PC-3 (cell line): ENCODE measurements at regions not wholly inside any gene's neighbourhood (a gene's known extent, or its start where the extent isn't known, plus 50 kb on each side); places are given as distances from the start of the nearest gene placed in this dataset.

Experiments used
- ATAC-seq: fragments of 200-7000 bp; cut with Tn5 transposase; 2 replicates; pipeline ENCODE4 v1.9.1; 2020; ENCODE audit warnings: mild to moderate bottlenecking, moderate library complexity
- BruUV-seq: library from RNA; stranded (reverse); fragments of 400-500 nt; replicated peaks from 2 replicates; lab custom pipeline; 2021; lab: Mats Ljungman, UMichigan
- CTCF ChIA-PET: fragments of 300-600 bp; sonication (Branson Sonifier 250); formaldehyde crosslinking; loops from one replicate; lab custom pipeline; 2022; ENCODE audit warnings: antibody characterized with exemption; lab: Charles Lee
- POLR2A ChIA-PET: fragments of 300-600 bp; sonication (Branson Sonifier 250); formaldehyde crosslinking; loops from one replicate; lab custom pipeline; 2022; ENCODE audit warnings: antibody characterized with exemption; ENCODE audit not compliant: unreplicated experiment; lab: Charles Lee
- DNase-seq: peaks from one replicate; pipeline ENCODE4 v3.0.0-alpha.2; 2015
- H2AFZ ChIP-seq: fragments of 300-600 bp; sonication (generic); 2 replicates; pipeline ENCODE4 v1.6.0; 2016; ENCODE audit warnings: antibody characterized with exemption, low read length
- H3F3A ChIP-seq: fragments of 300-600 bp; sonication (generic); one replicate; pipeline ENCODE4 v1.6.0; 2017; ENCODE audit warnings: antibody characterized with exemption, low read length, control low read depth, mild to moderate bottlenecking; ENCODE audit not compliant: unreplicated experiment
- H3K27ac ChIP-seq: fragments of 300-600 bp; sonication (generic); 2 replicates; pipeline ENCODE4 v1.5.1; 2016; ENCODE audit warnings: mild to moderate bottlenecking, low read length
- H3K27me3 ChIP-seq: fragments of 300-600 bp; sonication (generic); 2 replicates; pipeline ENCODE4 v1.6.1; 2016; ENCODE audit warnings: low read length, mixed read lengths
- H3K36me3 ChIP-seq: fragments of 300-600 bp; sonication (generic); 2 replicates; pipeline ENCODE4 v1.6.1; 2016; ENCODE audit warnings: low read depth, mixed run types, low read length, mixed read lengths
- H3K4me1 ChIP-seq: fragments of 300-600 bp; sonication (generic); 2 replicates; pipeline ENCODE4 v1.5.1; 2016; ENCODE audit warnings: low read length; ENCODE audit not compliant: insufficient read depth
- H3K4me2 ChIP-seq: fragments of 300-600 bp; sonication (generic); 2 replicates; pipeline ENCODE4 v1.6.0; 2016; ENCODE audit warnings: low read length
- H3K4me3 ChIP-seq: fragments of 300-600 bp; sonication (generic); 2 replicates; pipeline ENCODE4 v1.5.1; 2016; ENCODE audit warnings: mild to moderate bottlenecking, low read length, mixed read lengths
- H3K79me2 ChIP-seq: fragments of 300-600 bp; sonication (generic); 2 replicates; pipeline ENCODE4 v1.6.1; 2017; ENCODE audit warnings: low read length, mixed read lengths
- H3K9ac ChIP-seq: fragments of 300-600 bp; sonication (generic); 2 replicates; pipeline ENCODE4 v1.6.0; 2016; ENCODE audit warnings: mild to moderate bottlenecking, low read length
- H3K9me2 ChIP-seq: fragments of 300-600 bp; sonication (generic); replicated peaks from 2 replicates; pipeline ENCODE4 v1.6.1; 2016; ENCODE audit warnings: mixed run types, low read length, mixed read lengths
- H3K9me3 ChIP-seq: fragments of 300-600 bp; sonication (generic); 2 replicates; pipeline ENCODE4 v1.6.1; 2016; ENCODE audit warnings: low read length, mixed read lengths
- H4K20me1 ChIP-seq: fragments of 300-600 bp; sonication (generic); 2 replicates; pipeline ENCODE4 v1.6.1; 2016; ENCODE audit warnings: low read length, mixed read lengths
- CTCF ChIP-seq: fragments of 300-600 bp; sonication (generic); conservative IDR thresholded peaks from 2 replicates; pipeline ENCODE4 v1.5.1; 2017; ENCODE audit warnings: antibody characterized with exemption, low read depth, mild to moderate bottlenecking, low read length
- EZH2 ChIP-seq: fragments of 300-600 bp; sonication (generic); IDR thresholded peaks from one replicate; pipeline ENCODE4 v1.6.1; 2017; ENCODE audit warnings: antibody characterized with exemption, mild to moderate bottlenecking, low read length; ENCODE audit not compliant: unreplicated experiment
- EZH2phosphoT487 ChIP-seq: fragments of 300-600 bp; sonication (generic); IDR thresholded peaks from 2 replicates; pipeline ENCODE4 v1.6.1; 2018; ENCODE audit warnings: mild to moderate bottlenecking, antibody characterized with exemption, low read length, borderline replicate concordance
- intact Hi-C: fragments of 100-400 bp; cut with micrococcal nuclease; formaldehyde crosslinking; loops from 2 replicates; pipeline ENCODE4 v1.9.0; 2023

GRCh38 chr3:111331912-111332311 lies 210.1 kb upstream of the CD96 start:
- Histone ChIP-seq H3K9ac (no peak overlapping the region), H2AFZ (no peak overlapping the region), H3K27me3 (no peaks in the 10 kb centered on the region), H3K4me3 (no peak overlapping the region), H3K79me2 (no peaks in the 10 kb centered on the region), H3K9me2 (no peaks in the 10 kb centered on the region), H3K27ac (no peak overlapping the region), H3F3A (no peaks in the 10 kb centered on the region), H3K36me3 (no peaks in the 10 kb centered on the region), H3K4me1 (peaks cover 15% of the 10 kb centered on the region), H3K4me2 (no peak overlapping the region), H4K20me1 (no peaks in the 10 kb centered on the region), H3K9me3 (no peaks in the 10 kb centered on the region)
- POLR2A ChIA-PET: no interaction called here
- no peak for TF ChIP-seq EZH2phosphoT487
- no peak for TF ChIP-seq EZH2
- TF ChIP-seq CTCF: no peak
- no peak for ATAC-seq
- no TSS peak for BruUV-seq
- no peak for DNase-seq
- intact Hi-C loops: loop anchor here (10.0 kb wide), 1 partner anchor 317 kb away; no protein-coding TSS in a partner anchor
- CTCF ChIA-PET: interaction anchor here (0.6 kb wide), 1 partner anchor 8 kb away, joined by 3 read pairs; no protein-coding TSS in a partner anchor

- no peaks in the 10 kb centered on the region for H4K20me1 ChIP-seq
- ATAC-seq (no peak), DNase-seq (no peak)
- no peaks in the 10 kb centered on the region for H3K27me3 ChIP-seq
- no TSS peak for BruUV-seq
- no peak overlapping the region for H3K27ac ChIP-seq
- no peaks in the 10 kb centered on the region for H3K79me2 ChIP-seq
- no peaks in the 10 kb centered on the region for H3K9me2 ChIP-seq
- no peak overlapping the region for H2AFZ ChIP-seq
- H3K9me3 ChIP-seq: no peaks in the 10 kb centered on the region
- intact Hi-C loops: loop anchor here (10.0 kb wide), 1 partner anchor 318 kb away; no protein-coding TSS in a partner anchor
- no peaks in the 10 kb centered on the region for H3F3A ChIP-seq
- ChIA-PET POLR2A (no interaction called here), CTCF (interaction anchor here (0.6 kb wide), 1 partner anchor 9 kb away, joined by 3 read pairs; no protein-coding TSS in a partner anchor)
- TF ChIP-seq CTCF (no peak), EZH2phosphoT487 (no peak), EZH2 (no peak)
- no peak overlapping the region for H3K4me3 ChIP-seq
- H3K36me3 ChIP-seq: no peaks in the 10 kb centered on the region
- no peak overlapping the region for H3K4me2 ChIP-seq
- no peak overlapping the region for H3K9ac ChIP-seq
- H3K4me1 ChIP-seq: peaks cover 16% of the 10 kb centered on the region
Observed at GRCh38 chr3:111332488-111333080, 209.4 kb upstream of the CD96 start.

GRCh38 chr3:111333642-111334041 lies 208.4 kb upstream of the CD96 start:
- BruUV-seq: no TSS peak
- ChIA-PET CTCF (no interaction called here), POLR2A (no interaction called here)
- H3K27ac ChIP-seq: no peak overlapping the region
- no peak overlapping the region; the same call in 1 of the 2 replicates for H2AFZ ChIP-seq
- H3F3A ChIP-seq: no peaks in the 10 kb centered on the region
- H3K4me1 ChIP-seq: peaks cover 19% of the 10 kb centered on the region
- H3K9me2 ChIP-seq: no peaks in the 10 kb centered on the region
- H4K20me1 ChIP-seq: no peaks in the 10 kb centered on the region
- no peaks in the 10 kb centered on the region for H3K36me3 ChIP-seq
- H3K9ac ChIP-seq: no peak overlapping the region
- H3K4me3 ChIP-seq: no peak overlapping the region
- no peaks in the 10 kb centered on the region for H3K79me2 ChIP-seq
- intact Hi-C loops: loop anchor here (10.0 kb wide), 1 partner anchor 319 kb away; no protein-coding TSS in a partner anchor
- TF ChIP-seq EZH2 (no peak), CTCF (no peak)
- no peaks in the 10 kb centered on the region for H3K9me3 ChIP-seq
- DNase-seq (peak; percentile 66), ATAC-seq (peak; percentile 67)
- no peaks in the 10 kb centered on the region for H3K27me3 ChIP-seq
- H3K4me2 ChIP-seq: peak overlapping the region; percentile 33; the same call in 1 of the 2 replicates
